ENCODE measurements at regions not wholly inside any gene's neighbourhood (a gene's known extent, or its start where the extent isn't known, plus 50 kb on each side); places are given as distances from the start of the nearest gene placed in this dataset.

GRCh38 chr10:113297226-113297625 lies 255.6 kb upstream of the HABP2 start:
- DNase-seq = no peak
- WGBS, 2 donors = 76 to 82% methylated on average over 5 of the region's 5 CpGs
- intact Hi-C loops (cut with DNase I; ENCODE audit: low total_unique reads) = no loop called here
- TF ChIP-seq, protein P1, sequence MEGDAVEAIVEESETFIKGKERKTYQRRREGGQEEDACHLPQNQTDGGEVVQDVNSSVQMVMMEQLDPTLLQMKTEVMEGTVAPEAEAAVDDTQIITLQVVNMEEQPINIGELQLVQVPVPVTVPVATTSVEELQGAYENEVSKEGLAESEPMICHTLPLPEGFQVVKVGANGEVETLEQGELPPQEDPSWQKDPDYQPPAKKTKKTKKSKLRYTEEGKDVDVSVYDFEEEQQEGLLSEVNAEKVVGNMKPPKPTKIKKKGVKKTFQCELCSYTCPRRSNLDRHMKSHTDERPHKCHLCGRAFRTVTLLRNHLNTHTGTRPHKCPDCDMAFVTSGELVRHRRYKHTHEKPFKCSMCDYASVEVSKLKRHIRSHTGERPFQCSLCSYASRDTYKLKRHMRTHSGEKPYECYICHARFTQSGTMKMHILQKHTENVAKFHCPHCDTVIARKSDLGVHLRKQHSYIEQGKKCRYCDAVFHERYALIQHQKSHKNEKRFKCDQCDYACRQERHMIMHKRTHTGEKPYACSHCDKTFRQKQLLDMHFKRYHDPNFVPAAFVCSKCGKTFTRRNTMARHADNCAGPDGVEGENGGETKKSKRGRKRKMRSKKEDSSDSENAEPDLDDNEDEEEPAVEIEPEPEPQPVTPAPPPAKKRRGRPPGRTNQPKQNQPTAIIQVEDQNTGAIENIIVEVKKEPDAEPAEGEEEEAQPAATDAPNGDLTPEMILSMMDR (IDR thresholded peaks at IDR 0.05) = no peak
- TF ChIP-seq POLR2A (IDR thresholded peaks at IDR 0.05) = no peak
- no peaks in the 10 kb centered on the region for H3K4me1 ChIP-seq
- H3K27me3 ChIP-seq = no peaks in the 10 kb centered on the region
- no peaks in the 10 kb centered on the region for H3K36me3 ChIP-seq (ENCODE audit: low read depth, missing control alignments)
- no peak overlapping the region for H3K4me3 ChIP-seq
- H3K9me3 ChIP-seq = no peaks in the 10 kb centered on the region
- no peak overlapping the region for H3K27ac ChIP-seq

DNA sequence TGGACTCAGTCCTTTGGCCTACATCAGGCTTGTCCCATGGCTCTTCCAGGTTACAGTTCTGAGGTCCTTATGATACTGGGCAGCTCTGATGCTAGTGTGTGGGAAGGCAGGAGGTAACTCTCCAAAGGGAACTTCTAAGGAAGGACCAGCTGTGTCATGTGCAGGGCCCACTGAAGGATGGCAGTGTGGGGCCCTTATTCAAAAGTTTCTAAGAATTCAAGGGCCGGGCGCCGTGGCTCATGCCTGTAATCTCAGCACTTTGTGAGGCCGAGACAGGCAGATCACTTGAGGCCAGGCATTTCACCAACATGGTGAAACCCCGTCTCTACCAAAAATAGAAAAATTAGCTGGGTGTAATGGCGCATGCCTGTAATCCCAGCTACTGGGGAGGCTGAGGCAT lies 254.2 kb upstream of the HABP2 start:
- 97 to 98% methylated on average over 6 of the region's 6 CpGs for WGBS, 2 donors
- Histone ChIP-seq H3K27me3 (no peaks in the 10 kb centered on the region), H3K9me3 (no peaks in the 10 kb centered on the region), H3K4me3 (no peak overlapping the region), H3K36me3 (ENCODE audit: low read depth, missing control alignments) (no peaks in the 10 kb centered on the region), H3K4me1 (no peaks in the 10 kb centered on the region), H3K27ac (no peak overlapping the region)
- no peak for TF ChIP-seq POLR2A (IDR thresholded peaks at IDR 0.05)
- TF ChIP-seq, protein P1 (IDR thresholded peaks at IDR 0.05) = no peak
- intact Hi-C loops (cut with DNase I; ENCODE audit: low total_unique reads) = no loop called here
- DNase-seq = no peak

DNA sequence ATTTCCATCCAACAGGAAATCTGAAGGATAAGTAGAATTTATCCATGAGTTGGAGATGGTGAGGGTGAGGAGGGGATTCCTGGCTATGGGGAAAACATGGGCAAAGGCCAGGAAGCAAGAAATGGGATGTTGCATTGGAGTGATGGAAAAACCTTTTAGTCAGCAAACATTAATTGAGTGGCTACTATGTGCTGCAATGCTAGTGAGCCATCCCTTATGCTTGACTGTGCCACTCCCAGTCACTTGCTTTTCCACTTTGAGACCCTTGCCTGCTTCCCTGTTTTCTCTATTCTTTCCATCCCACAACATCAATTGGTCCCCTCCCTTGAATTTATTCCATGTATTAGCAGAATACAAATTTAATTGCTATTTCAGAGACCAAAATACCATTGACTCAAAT lies 252.7 kb upstream of the HABP2 start:
- no peak for TF ChIP-seq POLR2A (IDR thresholded peaks at IDR 0.05)
- TF ChIP-seq, protein P1 (IDR thresholded peaks at IDR 0.05) = no peak
- Histone ChIP-seq H3K4me3 (no peak overlapping the region), H3K9me3 (no peaks in the 10 kb centered on the region), H3K36me3 (ENCODE audit: low read depth, missing control alignments) (no peaks in the 10 kb centered on the region), H3K27me3 (no peaks in the 10 kb centered on the region), H3K27ac (no peak overlapping the region), H3K4me1 (no peaks in the 10 kb centered on the region)
- DNase-seq = no peak
- intact Hi-C loops (cut with DNase I; ENCODE audit: low total_unique reads) = no loop called here

GRCh38 chr10:113300617-113301016 lies 252.2 kb upstream of the HABP2 start:
- Histone ChIP-seq H3K4me3 (no peak overlapping the region), H3K36me3 (ENCODE audit: low read depth, missing control alignments) (no peaks in the 10 kb centered on the region), H3K4me1 (no peaks in the 10 kb centered on the region), H3K9me3 (no peaks in the 10 kb centered on the region), H3K27ac (no peak overlapping the region), H3K27me3 (no peaks in the 10 kb centered on the region)
- TF ChIP-seq, protein P1 (IDR thresholded peaks at IDR 0.05) = no peak
- no peak for TF ChIP-seq POLR2A (IDR thresholded peaks at IDR 0.05)
- 78 to 87% methylated on average over 3 of the region's 3 CpGs for WGBS, 2 donors
- intact Hi-C loops (cut with DNase I; ENCODE audit: low total_unique reads) = no loop called here
- no peak for DNase-seq

GRCh38 chr10:113301342-113301984 lies 251.4 kb upstream of the HABP2 start:
- TF ChIP-seq, protein P1 (IDR thresholded peaks at IDR 0.05) = no peak
- TF ChIP-seq POLR2A (IDR thresholded peaks at IDR 0.05) = no peak
- Histone ChIP-seq H3K27ac (no peak overlapping the region), H3K9me3 (no peaks in the 10 kb centered on the region), H3K27me3 (no peaks in the 10 kb centered on the region), H3K4me3 (no peak overlapping the region), H3K4me1 (no peaks in the 10 kb centered on the region), H3K36me3 (ENCODE audit: low read depth, missing control alignments) (no peaks in the 10 kb centered on the region)
- WGBS, 2 donors = 85 to 89% methylated on average over 7 of the region's 7 CpGs
- intact Hi-C loops (cut with DNase I; ENCODE audit: low total_unique reads) = no loop called here
- DNase-seq = no peak
